GM23338 (cell line): ENCODE measurements at regions not wholly inside any gene's neighbourhood (a gene's known extent, or its start where the extent isn't known, plus 50 kb on each side); places are given as distances from the start of the nearest gene placed in this dataset.

Experiments used
- ATAC-seq: fragments of 200-7000 bp; cut with Tn5 transposase; 3 replicates; pipeline ENCODE4 v1.9.1; 2020
- DNase-seq: peaks from one replicate; pipeline ENCODE4 v3.0.0-alpha.2; 2015; ENCODE audit warnings: low spot score
- H2AFZ ChIP-seq: fragments of 200-600 bp; sonication (generic); 2 replicates; pipeline ENCODE4 v1.8.0; 2016; ENCODE audit warnings: antibody characterized with exemption, mild to moderate bottlenecking, moderate library complexity
- H3F3A ChIP-seq: fragments of 200-600 bp; sonication (generic); replicated peaks from 2 replicates; pipeline ENCODE4 v1.8.0; 2017; ENCODE audit warnings: antibody characterized with exemption, mixed run types, low read depth
- H3K27ac ChIP-seq: fragments of 200-600 bp; sonication (generic); 2 replicates; pipeline ENCODE4 v1.6.1; 2016; ENCODE audit warnings: low read depth
- H3K27me3 ChIP-seq: fragments of 200-600 bp; sonication (generic); 2 replicates; pipeline ENCODE4 v1.8.0; 2016; ENCODE audit warnings: mild to moderate bottlenecking, mixed run types, moderate library complexity; ENCODE audit not compliant: insufficient read depth
- H3K36me3 ChIP-seq: fragments of 200-600 bp; sonication (generic); 2 replicates; pipeline ENCODE4 v1.8.0; 2016; ENCODE audit warnings: mild to moderate bottlenecking; ENCODE audit not compliant: insufficient read depth
- H3K4me1 ChIP-seq: fragments of 200-600 bp; sonication (generic); 2 replicates; pipeline ENCODE4 v1.8.0; 2016; ENCODE audit warnings: mild to moderate bottlenecking, moderate library complexity; ENCODE audit not compliant: insufficient read depth
- H3K4me2 ChIP-seq: fragments of 200-600 bp; sonication (generic); 2 replicates; pipeline ENCODE4 v1.7.1; 2017; ENCODE audit warnings: mixed run types
- H3K4me3 ChIP-seq: fragments of 200-600 bp; sonication (generic); 2 replicates; pipeline ENCODE4 v1.6.1; 2016; ENCODE audit warnings: mixed run types
- H3K79me2 ChIP-seq: fragments of 200-600 bp; sonication (generic); replicated peaks from 2 replicates; pipeline ENCODE4 v1.8.0; 2017; ENCODE audit warnings: mild to moderate bottlenecking; ENCODE audit not compliant: insufficient read depth
- H3K9me2 ChIP-seq: fragments of 200-600 bp; sonication (generic); 2 replicates; pipeline ENCODE4 v1.8.0; 2017; ENCODE audit not compliant: insufficient read depth
- H4K20me1 ChIP-seq: fragments of 200-600 bp; sonication (generic); replicated peaks from 2 replicates; pipeline ENCODE4 v1.8.0; 2017; ENCODE audit warnings: mild to moderate bottlenecking; ENCODE audit not compliant: insufficient read depth
- H3K27ac Mint-ChIP-seq: 2 replicates; pipeline ENCODE4 v1.8.0; 2020; ENCODE audit warnings: inconsistent platforms, mild to moderate bottlenecking, moderate library complexity, mixed read lengths
- H3K27me3 Mint-ChIP-seq: 3 replicates; pipeline ENCODE4 v1.8.0; 2022; ENCODE audit warnings: low read depth, mild to moderate bottlenecking, moderate library complexity, mixed read lengths, inconsistent platforms; ENCODE audit not compliant: insufficient read depth, poor library complexity
- H3K36me3 Mint-ChIP-seq: 3 replicates; pipeline ENCODE4 v1.8.0; 2021; ENCODE audit warnings: low read depth, mild to moderate bottlenecking, inconsistent platforms, moderate library complexity, mixed read lengths
- H3K4me1 Mint-ChIP-seq: 3 replicates; pipeline ENCODE4 v1.8.0; 2020; ENCODE audit warnings: mild to moderate bottlenecking, inconsistent platforms, mixed read lengths
- H3K4me3 Mint-ChIP-seq: 3 replicates; pipeline ENCODE4 v1.8.0; 2021; ENCODE audit warnings: moderate library complexity, mild to moderate bottlenecking, inconsistent platforms, mixed read lengths
- H3K9me3 Mint-ChIP-seq: 3 replicates; pipeline ENCODE4 v1.8.0; 2020; ENCODE audit warnings: moderate library complexity, mild to moderate bottlenecking, inconsistent platforms, mixed read lengths
- CREB1 ChIP-seq: fragments of 250-450 bp; sonication (Bioruptor Pico); IDR thresholded peaks from 2 replicates; pipeline ENCODE4 v1.5.0; 2020; ENCODE audit warnings: low read depth, mild to moderate bottlenecking, moderate library complexity
- EZH2 ChIP-seq: fragments of 200-600 bp; sonication (generic); IDR thresholded peaks from one replicate; pipeline ENCODE4 v1.8.0; 2017; ENCODE audit warnings: antibody characterized with exemption, mild to moderate bottlenecking, low read depth; ENCODE audit not compliant: unreplicated experiment
- EZH2phosphoT487 ChIP-seq: fragments of 200-600 bp; sonication (generic); IDR thresholded peaks from one replicate; pipeline ENCODE4 v1.8.1; 2018; ENCODE audit warnings: antibody characterized with exemption; ENCODE audit not compliant: unreplicated experiment
- JUNB ChIP-seq: IDR thresholded peaks from one replicate; pipeline ENCODE4 v1.6.1; 2016; ENCODE audit warnings: antibody characterized with exemption; ENCODE audit not compliant: unreplicated experiment
- NANOG ChIP-seq: IDR thresholded peaks from 2 replicates; pipeline ENCODE4 v1.6.1; 2016; ENCODE audit warnings: antibody characterized with exemption, borderline replicate concordance
- POLR2AphosphoS5 ChIP-seq: IDR thresholded peaks from 2 replicates; pipeline ENCODE4 v1.6.1; 2016; ENCODE audit warnings: antibody characterized with exemption, low read depth
- STAT1 ChIP-seq: IDR thresholded peaks from one replicate; pipeline ENCODE4 v1.6.1; 2016; ENCODE audit warnings: antibody characterized with exemption; ENCODE audit not compliant: unreplicated experiment
- ZNF114 ChIP-seq: fragments of 250-450 bp; sonication (Bioruptor Pico); IDR thresholded peaks from 2 replicates; pipeline ENCODE4 v1.5.0; 2020; ENCODE audit warnings: mild to moderate bottlenecking, moderate library complexity
- ZNF331 ChIP-seq: fragments of 250-450 bp; sonication (Bioruptor Pico); IDR thresholded peaks from 2 replicates; pipeline ENCODE4 v1.5.0; 2020; ENCODE audit warnings: low read depth, mild to moderate bottlenecking, moderate library complexity
- TF ChIP-seq, protein P1 (sequence below): IDR thresholded peaks from one replicate; pipeline ENCODE4 v1.6.1; 2018; ENCODE audit warnings: antibody characterized with exemption; ENCODE audit not compliant: unreplicated experiment
- TF ChIP-seq, protein P2 (sequence below), 2 experiments: fragments of 200-600 bp in 1 of 2; sonication (generic) in 1 of 2; conservative IDR thresholded peaks; 2 replicates each; pipeline versions ENCODE4 v1.5.1 to v1.6.1; 2016 to 2017; ENCODE audit warnings: antibody characterized with exemption in 2 of 2, low read depth in 2 of 2, mild to moderate bottlenecking in 2 of 2, moderate library complexity in 1 of 2
- TF ChIP-seq, protein P3 (sequence below): fragments of 250-450 bp; sonication (Bioruptor Pico); IDR thresholded peaks from 2 replicates; pipeline ENCODE4 v1.5.0; 2020; ENCODE audit warnings: mild to moderate bottlenecking, moderate library complexity
- TF ChIP-seq, protein P4 (sequence below): IDR thresholded peaks from 2 replicates; pipeline ENCODE4 v1.6.1; 2016; ENCODE audit warnings: antibody characterized with exemption

DNA sequence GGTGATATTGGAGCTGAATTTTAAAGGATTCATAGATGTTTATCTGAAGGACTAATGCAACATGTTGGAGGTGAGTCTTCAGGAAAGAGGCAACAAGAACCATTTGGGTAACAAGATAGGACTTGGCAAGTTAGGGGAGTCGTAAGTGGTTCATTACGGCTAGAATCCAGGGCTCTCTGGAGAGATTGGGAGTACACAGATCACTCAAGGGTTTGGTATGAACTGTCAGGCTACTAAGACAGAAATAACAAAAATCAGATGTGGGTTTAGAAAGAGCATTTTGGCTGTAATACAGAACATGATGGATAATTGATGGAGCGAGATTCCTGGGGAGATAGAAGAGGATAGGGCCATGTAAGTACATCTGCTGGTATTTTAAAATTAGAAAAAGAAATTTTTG, 86.3 kb upstream of the ESR1 start:
- Histone ChIP-seq H3K4me3 (no peak overlapping the region), H3K9me2 (peaks cover 11% of the 10 kb centered on the region), H3F3A (no peaks in the 10 kb centered on the region), H3K27ac (no peak overlapping the region), H3K79me2 (no peaks in the 10 kb centered on the region), H3K4me1 (peaks cover 2% of the 10 kb centered on the region), H3K4me2 (no peak overlapping the region), H3K36me3 (no peaks in the 10 kb centered on the region), H2AFZ (no peak overlapping the region), H3K27me3 (no peaks in the 10 kb centered on the region), H4K20me1 (no peaks in the 10 kb centered on the region)
- Mint-ChIP-seq H3K4me3 (no peak overlapping the region), H3K27me3 (peaks cover under 1% of the 10 kb centered on the region), H3K9me3 (no peaks in the 10 kb centered on the region), H3K27ac (no peak overlapping the region), H3K36me3 (no peaks in the 10 kb centered on the region), H3K4me1 (peaks cover 3% of the 10 kb centered on the region; the same call in 1 of the 3 replicates)
- TF ChIP-seq ZNF114 (CRISPR knock-in tag) (no peak), STAT1 (no peak), EZH2 (no peak), EZH2phosphoT487 (no peak), POLR2AphosphoS5 (no peak), ZNF331 (CRISPR knock-in tag) (no peak), CREB1 (CRISPR knock-in tag) (no peak), NANOG (no peak), JUNB (no peak)
- TF ChIP-seq, protein P1, sequence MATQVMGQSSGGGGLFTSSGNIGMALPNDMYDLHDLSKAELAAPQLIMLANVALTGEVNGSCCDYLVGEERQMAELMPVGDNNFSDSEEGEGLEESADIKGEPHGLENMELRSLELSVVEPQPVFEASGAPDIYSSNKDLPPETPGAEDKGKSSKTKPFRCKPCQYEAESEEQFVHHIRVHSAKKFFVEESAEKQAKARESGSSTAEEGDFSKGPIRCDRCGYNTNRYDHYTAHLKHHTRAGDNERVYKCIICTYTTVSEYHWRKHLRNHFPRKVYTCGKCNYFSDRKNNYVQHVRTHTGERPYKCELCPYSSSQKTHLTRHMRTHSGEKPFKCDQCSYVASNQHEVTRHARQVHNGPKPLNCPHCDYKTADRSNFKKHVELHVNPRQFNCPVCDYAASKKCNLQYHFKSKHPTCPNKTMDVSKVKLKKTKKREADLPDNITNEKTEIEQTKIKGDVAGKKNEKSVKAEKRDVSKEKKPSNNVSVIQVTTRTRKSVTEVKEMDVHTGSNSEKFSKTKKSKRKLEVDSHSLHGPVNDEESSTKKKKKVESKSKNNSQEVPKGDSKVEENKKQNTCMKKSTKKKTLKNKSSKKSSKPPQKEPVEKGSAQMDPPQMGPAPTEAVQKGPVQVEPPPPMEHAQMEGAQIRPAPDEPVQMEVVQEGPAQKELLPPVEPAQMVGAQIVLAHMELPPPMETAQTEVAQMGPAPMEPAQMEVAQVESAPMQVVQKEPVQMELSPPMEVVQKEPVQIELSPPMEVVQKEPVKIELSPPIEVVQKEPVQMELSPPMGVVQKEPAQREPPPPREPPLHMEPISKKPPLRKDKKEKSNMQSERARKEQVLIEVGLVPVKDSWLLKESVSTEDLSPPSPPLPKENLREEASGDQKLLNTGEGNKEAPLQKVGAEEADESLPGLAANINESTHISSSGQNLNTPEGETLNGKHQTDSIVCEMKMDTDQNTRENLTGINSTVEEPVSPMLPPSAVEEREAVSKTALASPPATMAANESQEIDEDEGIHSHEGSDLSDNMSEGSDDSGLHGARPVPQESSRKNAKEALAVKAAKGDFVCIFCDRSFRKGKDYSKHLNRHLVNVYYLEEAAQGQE = no peak
- TF ChIP-seq, protein P2, sequence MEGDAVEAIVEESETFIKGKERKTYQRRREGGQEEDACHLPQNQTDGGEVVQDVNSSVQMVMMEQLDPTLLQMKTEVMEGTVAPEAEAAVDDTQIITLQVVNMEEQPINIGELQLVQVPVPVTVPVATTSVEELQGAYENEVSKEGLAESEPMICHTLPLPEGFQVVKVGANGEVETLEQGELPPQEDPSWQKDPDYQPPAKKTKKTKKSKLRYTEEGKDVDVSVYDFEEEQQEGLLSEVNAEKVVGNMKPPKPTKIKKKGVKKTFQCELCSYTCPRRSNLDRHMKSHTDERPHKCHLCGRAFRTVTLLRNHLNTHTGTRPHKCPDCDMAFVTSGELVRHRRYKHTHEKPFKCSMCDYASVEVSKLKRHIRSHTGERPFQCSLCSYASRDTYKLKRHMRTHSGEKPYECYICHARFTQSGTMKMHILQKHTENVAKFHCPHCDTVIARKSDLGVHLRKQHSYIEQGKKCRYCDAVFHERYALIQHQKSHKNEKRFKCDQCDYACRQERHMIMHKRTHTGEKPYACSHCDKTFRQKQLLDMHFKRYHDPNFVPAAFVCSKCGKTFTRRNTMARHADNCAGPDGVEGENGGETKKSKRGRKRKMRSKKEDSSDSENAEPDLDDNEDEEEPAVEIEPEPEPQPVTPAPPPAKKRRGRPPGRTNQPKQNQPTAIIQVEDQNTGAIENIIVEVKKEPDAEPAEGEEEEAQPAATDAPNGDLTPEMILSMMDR (conservative IDR thresholded peaks at IDR 0.05; ENCODE audit: low read depth in 2 of 2) = no peak
- TF ChIP-seq, protein P3, sequence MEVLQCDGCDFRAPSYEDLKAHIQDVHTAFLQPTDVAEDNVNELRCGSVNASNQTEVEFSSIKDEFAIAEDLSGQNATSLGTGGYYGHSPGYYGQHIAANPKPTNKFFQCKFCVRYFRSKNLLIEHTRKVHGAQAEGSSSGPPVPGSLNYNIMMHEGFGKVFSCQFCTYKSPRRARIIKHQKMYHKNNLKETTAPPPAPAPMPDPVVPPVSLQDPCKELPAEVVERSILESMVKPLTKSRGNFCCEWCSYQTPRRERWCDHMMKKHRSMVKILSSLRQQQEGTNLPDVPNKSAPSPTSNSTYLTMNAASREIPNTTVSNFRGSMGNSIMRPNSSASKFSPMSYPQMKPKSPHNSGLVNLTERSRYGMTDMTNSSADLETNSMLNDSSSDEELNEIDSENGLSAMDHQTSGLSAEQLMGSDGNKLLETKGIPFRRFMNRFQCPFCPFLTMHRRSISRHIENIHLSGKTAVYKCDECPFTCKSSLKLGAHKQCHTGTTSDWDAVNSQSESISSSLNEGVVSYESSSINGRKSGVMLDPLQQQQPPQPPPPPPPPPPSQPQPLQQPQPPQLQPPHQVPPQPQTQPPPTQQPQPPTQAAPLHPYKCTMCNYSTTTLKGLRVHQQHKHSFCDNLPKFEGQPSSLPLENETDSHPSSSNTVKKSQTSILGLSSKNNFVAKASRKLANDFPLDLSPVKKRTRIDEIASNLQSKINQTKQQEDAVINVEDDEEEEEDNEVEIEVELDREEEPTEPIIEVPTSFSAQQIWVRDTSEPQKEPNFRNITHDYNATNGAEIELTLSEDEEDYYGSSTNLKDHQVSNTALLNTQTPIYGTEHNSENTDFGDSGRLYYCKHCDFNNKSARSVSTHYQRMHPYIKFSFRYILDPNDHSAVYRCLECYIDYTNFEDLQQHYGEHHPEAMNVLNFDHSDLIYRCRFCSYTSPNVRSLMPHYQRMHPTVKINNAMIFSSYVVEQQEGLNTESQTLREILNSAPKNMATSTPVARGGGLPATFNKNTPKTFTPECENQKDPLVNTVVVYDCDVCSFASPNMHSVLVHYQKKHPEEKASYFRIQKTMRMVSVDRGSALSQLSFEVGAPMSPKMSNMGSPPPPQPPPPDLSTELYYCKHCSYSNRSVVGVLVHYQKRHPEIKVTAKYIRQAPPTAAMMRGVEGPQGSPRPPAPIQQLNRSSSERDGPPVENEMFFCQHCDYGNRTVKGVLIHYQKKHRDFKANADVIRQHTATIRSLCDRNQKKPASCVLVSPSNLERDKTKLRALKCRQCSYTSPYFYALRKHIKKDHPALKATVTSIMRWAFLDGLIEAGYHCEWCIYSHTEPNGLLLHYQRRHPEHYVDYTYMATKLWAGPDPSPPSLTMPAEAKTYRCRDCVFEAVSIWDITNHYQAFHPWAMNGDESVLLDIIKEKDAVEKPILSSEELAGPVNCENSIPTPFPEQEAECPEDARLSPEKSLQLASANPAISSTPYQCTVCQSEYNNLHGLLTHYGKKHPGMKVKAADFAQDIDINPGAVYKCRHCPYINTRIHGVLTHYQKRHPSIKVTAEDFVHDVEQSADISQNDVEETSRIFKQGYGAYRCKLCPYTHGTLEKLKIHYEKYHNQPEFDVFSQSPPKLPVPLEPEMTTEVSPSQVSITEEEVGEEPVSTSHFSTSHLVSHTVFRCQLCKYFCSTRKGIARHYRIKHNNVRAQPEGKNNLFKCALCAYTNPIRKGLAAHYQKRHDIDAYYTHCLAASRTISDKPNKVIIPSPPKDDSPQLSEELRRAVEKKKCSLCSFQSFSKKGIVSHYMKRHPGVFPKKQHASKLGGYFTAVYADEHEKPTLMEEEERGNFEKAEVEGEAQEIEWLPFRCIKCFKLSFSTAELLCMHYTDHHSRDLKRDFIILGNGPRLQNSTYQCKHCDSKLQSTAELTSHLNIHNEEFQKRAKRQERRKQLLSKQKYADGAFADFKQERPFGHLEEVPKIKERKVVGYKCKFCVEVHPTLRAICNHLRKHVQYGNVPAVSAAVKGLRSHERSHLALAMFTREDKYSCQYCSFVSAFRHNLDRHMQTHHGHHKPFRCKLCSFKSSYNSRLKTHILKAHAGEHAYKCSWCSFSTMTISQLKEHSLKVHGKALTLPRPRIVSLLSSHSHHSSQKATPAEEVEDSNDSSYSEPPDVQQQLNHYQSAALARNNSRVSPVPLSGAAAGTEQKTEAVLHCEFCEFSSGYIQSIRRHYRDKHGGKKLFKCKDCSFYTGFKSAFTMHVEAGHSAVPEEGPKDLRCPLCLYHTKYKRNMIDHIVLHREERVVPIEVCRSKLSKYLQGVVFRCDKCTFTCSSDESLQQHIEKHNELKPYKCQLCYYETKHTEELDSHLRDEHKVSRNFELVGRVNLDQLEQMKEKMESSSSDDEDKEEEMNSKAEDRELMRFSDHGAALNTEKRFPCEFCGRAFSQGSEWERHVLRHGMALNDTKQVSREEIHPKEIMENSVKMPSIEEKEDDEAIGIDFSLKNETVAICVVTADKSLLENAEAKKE (CRISPR knock-in tag) = no peak
- TF ChIP-seq, protein P4, sequence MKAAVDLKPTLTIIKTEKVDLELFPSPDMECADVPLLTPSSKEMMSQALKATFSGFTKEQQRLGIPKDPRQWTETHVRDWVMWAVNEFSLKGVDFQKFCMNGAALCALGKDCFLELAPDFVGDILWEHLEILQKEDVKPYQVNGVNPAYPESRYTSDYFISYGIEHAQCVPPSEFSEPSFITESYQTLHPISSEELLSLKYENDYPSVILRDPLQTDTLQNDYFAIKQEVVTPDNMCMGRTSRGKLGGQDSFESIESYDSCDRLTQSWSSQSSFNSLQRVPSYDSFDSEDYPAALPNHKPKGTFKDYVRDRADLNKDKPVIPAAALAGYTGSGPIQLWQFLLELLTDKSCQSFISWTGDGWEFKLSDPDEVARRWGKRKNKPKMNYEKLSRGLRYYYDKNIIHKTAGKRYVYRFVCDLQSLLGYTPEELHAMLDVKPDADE = no peak
- ATAC-seq (no peak), DNase-seq (no peak)
